Esophagus muscularis mucosa (tissue), 4 donors: ENCODE measurements at regions not wholly inside any gene's neighbourhood (a gene's known extent, or its start where the extent isn't known, plus 50 kb on each side); places are given as distances from the start of the nearest gene placed in this dataset.

ENCODE experiments used
- DNase-seq: peaks from one replicate; pipeline ENCODE4 v3.0.0-alpha.2; 2017; ENCODE audit errors: extremely low spot score
- H3K27ac ChIP-seq, 4 donors: fragments of 200-600 bp; sonication (generic); replicated peaks in 1 of 4; 1 replicate in 3 of 4; 2 replicates in 1 of 4; pipeline ENCODE4 v1.5.1; 2016 to 2019; ENCODE audit warnings: mild to moderate bottlenecking in 1 of 4
- H3K27me3 ChIP-seq, 4 donors: fragments of 200-600 bp; sonication (generic); one replicate each; pipeline versions ENCODE4 v1.5.1 to v1.6.0; 2016 to 2019
- H3K36me3 ChIP-seq, 4 donors: fragments of 200-600 bp; sonication (generic); one replicate each; pipeline ENCODE4 v1.5.1; 2016 to 2019
- H3K4me1 ChIP-seq, 4 donors: fragments of 200-600 bp; sonication (generic); one replicate each; pipeline ENCODE4 v1.5.1; 2016 to 2019
- H3K4me3 ChIP-seq, 4 donors: fragments of 200-600 bp; sonication (generic); 1 replicate in 2 of 4; 2 replicates in 2 of 4; pipeline ENCODE4 v1.5.1; 2016 to 2019; ENCODE audit warnings: mild to moderate bottlenecking in 4 of 4, moderate library complexity in 1 of 4
- H3K9me3 ChIP-seq, 4 donors: fragments of 200-600 bp; sonication (generic); 1 replicate in 3 of 4; 2 replicates in 1 of 4; pipeline ENCODE4 v1.5.1; 2016 to 2019
- CTCF ChIP-seq, 3 experiments: fragments of 200-600 bp in 2 of 3; fragments of 450-650 bp in 1 of 3; sonication (generic) in 2 of 3; IDR thresholded peaks; one replicate each; pipeline ENCODE4 v1.5.1; 2017 to 2019; ENCODE audit warnings: antibody characterized with exemption in 3 of 3, mild to moderate bottlenecking in 2 of 3, moderate library complexity in 1 of 3
- EP300 ChIP-seq: sonication (generic); formaldehyde crosslinking; IDR thresholded peaks from one replicate; pipeline ENCODE4 v1.6.1; 2017; ENCODE audit warnings: antibody characterized with exemption
- POLR2A ChIP-seq: fragments of 450-650 bp; IDR thresholded peaks from one replicate; pipeline ENCODE4 v1.6.1; 2017; ENCODE audit warnings: antibody characterized with exemption, moderate library complexity, mild to moderate bottlenecking, low read depth
- POLR2AphosphoS5 ChIP-seq, 2 donors: sonication (generic); formaldehyde crosslinking; IDR thresholded peaks; one replicate each; pipeline ENCODE4 v1.6.1; 2017; ENCODE audit warnings: antibody characterized with exemption in 2 of 2
- WGBS: methylation state at CpG from one replicate; pipeline ENCODE4 v1.1.5; 2018; 5-methylcytosine and 5-hydroxymethylcytosine counted together
- intact Hi-C: fragments of 100-400 bp; cut with DNase I; formaldehyde crosslinking; loops from one replicate; pipeline ENCODE4 v1.15.1; 2023

- no peak for DNase-seq
- Histone ChIP-seq H3K27me3 (no peaks in the 10 kb centered on the region), H3K4me3 (no peak overlapping the region), H3K4me1 (no peaks in the 10 kb centered on the region), H3K9me3 (no peaks in the 10 kb centered on the region), H3K36me3 (no peaks in the 10 kb centered on the region), H3K27ac (no peak overlapping the region)
- intact Hi-C loops, result no loop called here
- TF ChIP-seq POLR2A (no peak), EP300 (no peak), CTCF (IDR thresholded peaks at IDR 0.05) (no peak), POLR2AphosphoS5 (IDR thresholded peaks at IDR 0.05) (no peak)
- WGBS, result 78% methylated on average over 2 of the region's 2 CpGs
Observed at GRCh38 chr4:53682908-53683307, 91.6 kb upstream of the LNX1 start.

- no peaks in the 10 kb centered on the region for H3K9me3 ChIP-seq
- no peaks in the 10 kb centered on the region for H3K36me3 ChIP-seq
- WGBS, result 52% methylated on average over 1 of the region's 1 CpG
- H3K27ac ChIP-seq, result no peak overlapping the region
- TF ChIP-seq EP300, result no peak
- TF ChIP-seq POLR2AphosphoS5 (IDR thresholded peaks at IDR 0.05), result no peak
- no peak for TF ChIP-seq POLR2A
- no peak for TF ChIP-seq CTCF (IDR thresholded peaks at IDR 0.05)
- intact Hi-C loops, result no loop called here
- H3K4me1 ChIP-seq, result peaks cover 0 to 2% (median under 1%) of the 10 kb centered on the region in 4 donors
- H3K27me3 ChIP-seq, result no peaks in the 10 kb centered on the region
- H3K4me3 ChIP-seq, result no peak overlapping the region
- no peak for DNase-seq
Observed at GRCh38 chr4:53682196-53682595, 90.9 kb upstream of the LNX1 start.

- 92% methylated on average over 1 of the region's 1 CpG for WGBS
- Histone ChIP-seq H3K9me3 (no peaks in the 10 kb centered on the region), H3K4me3 (no peak overlapping the region), H3K36me3 (no peaks in the 10 kb centered on the region), H3K27me3 (no peaks in the 10 kb centered on the region), H3K4me1 (peaks cover 0 to 10% (median 4%) of the 10 kb centered on the region in 4 donors), H3K27ac (no peak overlapping the region)
- no peak for DNase-seq
- TF ChIP-seq EP300 (no peak), CTCF (IDR thresholded peaks at IDR 0.05) (no peak), POLR2AphosphoS5 (IDR thresholded peaks at IDR 0.05) (no peak), POLR2A (no peak)
- intact Hi-C loops, result no loop called here
Observed at GRCh38 chr4:53680598-53680997, 89.3 kb upstream of the LNX1 start.

GRCh38 chr4:53680168-53680567, 88.9 kb upstream of the LNX1 start:
- Histone ChIP-seq H3K4me3 (no peak overlapping the region), H3K9me3 (no peaks in the 10 kb centered on the region), H3K27ac (no peak overlapping the region), H3K4me1 (peaks cover 0 to 10% (median 4%) of the 10 kb centered on the region in 4 donors), H3K36me3 (no peaks in the 10 kb centered on the region), H3K27me3 (no peaks in the 10 kb centered on the region)
- intact Hi-C loops, result no loop called here
- TF ChIP-seq CTCF (IDR thresholded peaks at IDR 0.05), result no peak
- no peak for TF ChIP-seq EP300
- no peak for TF ChIP-seq POLR2A
- TF ChIP-seq POLR2AphosphoS5 (IDR thresholded peaks at IDR 0.05), result no peak
- DNase-seq, result no peak
- 88% methylated on average over 2 of the region's 2 CpGs for WGBS

- peak overlapping the region in 3 of 4 donors; percentile 38 to 54 (median 52) for H3K27ac ChIP-seq
- H3K36me3 ChIP-seq, result no peaks in the 10 kb centered on the region
- 63% methylated on average over 1 of the region's 1 CpG for WGBS
- no peaks in the 10 kb centered on the region for H3K9me3 ChIP-seq
- intact Hi-C loops, result no loop called here
- no peak for DNase-seq
- H3K4me3 ChIP-seq, result no peak overlapping the region
- TF ChIP-seq POLR2AphosphoS5 (IDR thresholded peaks at IDR 0.05) (peak in 1 of 2 donors; percentile 59), EP300 (no peak)
- H3K4me1 ChIP-seq, result peaks cover 0 to 10% (median 4%) of the 10 kb centered on the region in 4 donors
- H3K27me3 ChIP-seq, result no peaks in the 10 kb centered on the region
Observed at GRCh38 chr4:53676402-53676871, 85.2 kb upstream of the LNX1 start.
